ENCODE measurements at regions not wholly inside any gene's neighbourhood (a gene's known extent, or its start where the extent isn't known, plus 50 kb on each side); places are given as distances from the start of the nearest gene placed in this dataset.

DNA sequence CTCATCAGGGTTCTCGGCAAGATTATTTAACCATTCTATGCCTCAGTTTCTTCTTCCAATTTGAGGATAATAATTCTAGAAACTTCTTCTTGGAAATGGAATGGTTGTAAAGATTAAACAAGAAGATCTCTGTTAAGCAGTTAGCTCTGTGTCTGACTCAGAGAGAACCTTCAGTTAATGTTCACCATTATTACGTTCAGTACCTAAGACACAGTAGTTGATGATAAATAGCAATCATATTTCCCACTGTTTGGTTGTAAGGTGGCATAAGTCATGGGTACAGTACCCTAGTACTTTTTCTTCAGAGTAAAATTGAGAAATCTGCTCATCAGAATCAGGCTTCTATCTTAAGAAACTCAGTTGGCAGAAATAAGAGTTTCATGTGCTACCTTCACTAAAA is 366.5 kb upstream of the BOD1L1 start (continued):
- TF ChIP-seq, protein P1, sequence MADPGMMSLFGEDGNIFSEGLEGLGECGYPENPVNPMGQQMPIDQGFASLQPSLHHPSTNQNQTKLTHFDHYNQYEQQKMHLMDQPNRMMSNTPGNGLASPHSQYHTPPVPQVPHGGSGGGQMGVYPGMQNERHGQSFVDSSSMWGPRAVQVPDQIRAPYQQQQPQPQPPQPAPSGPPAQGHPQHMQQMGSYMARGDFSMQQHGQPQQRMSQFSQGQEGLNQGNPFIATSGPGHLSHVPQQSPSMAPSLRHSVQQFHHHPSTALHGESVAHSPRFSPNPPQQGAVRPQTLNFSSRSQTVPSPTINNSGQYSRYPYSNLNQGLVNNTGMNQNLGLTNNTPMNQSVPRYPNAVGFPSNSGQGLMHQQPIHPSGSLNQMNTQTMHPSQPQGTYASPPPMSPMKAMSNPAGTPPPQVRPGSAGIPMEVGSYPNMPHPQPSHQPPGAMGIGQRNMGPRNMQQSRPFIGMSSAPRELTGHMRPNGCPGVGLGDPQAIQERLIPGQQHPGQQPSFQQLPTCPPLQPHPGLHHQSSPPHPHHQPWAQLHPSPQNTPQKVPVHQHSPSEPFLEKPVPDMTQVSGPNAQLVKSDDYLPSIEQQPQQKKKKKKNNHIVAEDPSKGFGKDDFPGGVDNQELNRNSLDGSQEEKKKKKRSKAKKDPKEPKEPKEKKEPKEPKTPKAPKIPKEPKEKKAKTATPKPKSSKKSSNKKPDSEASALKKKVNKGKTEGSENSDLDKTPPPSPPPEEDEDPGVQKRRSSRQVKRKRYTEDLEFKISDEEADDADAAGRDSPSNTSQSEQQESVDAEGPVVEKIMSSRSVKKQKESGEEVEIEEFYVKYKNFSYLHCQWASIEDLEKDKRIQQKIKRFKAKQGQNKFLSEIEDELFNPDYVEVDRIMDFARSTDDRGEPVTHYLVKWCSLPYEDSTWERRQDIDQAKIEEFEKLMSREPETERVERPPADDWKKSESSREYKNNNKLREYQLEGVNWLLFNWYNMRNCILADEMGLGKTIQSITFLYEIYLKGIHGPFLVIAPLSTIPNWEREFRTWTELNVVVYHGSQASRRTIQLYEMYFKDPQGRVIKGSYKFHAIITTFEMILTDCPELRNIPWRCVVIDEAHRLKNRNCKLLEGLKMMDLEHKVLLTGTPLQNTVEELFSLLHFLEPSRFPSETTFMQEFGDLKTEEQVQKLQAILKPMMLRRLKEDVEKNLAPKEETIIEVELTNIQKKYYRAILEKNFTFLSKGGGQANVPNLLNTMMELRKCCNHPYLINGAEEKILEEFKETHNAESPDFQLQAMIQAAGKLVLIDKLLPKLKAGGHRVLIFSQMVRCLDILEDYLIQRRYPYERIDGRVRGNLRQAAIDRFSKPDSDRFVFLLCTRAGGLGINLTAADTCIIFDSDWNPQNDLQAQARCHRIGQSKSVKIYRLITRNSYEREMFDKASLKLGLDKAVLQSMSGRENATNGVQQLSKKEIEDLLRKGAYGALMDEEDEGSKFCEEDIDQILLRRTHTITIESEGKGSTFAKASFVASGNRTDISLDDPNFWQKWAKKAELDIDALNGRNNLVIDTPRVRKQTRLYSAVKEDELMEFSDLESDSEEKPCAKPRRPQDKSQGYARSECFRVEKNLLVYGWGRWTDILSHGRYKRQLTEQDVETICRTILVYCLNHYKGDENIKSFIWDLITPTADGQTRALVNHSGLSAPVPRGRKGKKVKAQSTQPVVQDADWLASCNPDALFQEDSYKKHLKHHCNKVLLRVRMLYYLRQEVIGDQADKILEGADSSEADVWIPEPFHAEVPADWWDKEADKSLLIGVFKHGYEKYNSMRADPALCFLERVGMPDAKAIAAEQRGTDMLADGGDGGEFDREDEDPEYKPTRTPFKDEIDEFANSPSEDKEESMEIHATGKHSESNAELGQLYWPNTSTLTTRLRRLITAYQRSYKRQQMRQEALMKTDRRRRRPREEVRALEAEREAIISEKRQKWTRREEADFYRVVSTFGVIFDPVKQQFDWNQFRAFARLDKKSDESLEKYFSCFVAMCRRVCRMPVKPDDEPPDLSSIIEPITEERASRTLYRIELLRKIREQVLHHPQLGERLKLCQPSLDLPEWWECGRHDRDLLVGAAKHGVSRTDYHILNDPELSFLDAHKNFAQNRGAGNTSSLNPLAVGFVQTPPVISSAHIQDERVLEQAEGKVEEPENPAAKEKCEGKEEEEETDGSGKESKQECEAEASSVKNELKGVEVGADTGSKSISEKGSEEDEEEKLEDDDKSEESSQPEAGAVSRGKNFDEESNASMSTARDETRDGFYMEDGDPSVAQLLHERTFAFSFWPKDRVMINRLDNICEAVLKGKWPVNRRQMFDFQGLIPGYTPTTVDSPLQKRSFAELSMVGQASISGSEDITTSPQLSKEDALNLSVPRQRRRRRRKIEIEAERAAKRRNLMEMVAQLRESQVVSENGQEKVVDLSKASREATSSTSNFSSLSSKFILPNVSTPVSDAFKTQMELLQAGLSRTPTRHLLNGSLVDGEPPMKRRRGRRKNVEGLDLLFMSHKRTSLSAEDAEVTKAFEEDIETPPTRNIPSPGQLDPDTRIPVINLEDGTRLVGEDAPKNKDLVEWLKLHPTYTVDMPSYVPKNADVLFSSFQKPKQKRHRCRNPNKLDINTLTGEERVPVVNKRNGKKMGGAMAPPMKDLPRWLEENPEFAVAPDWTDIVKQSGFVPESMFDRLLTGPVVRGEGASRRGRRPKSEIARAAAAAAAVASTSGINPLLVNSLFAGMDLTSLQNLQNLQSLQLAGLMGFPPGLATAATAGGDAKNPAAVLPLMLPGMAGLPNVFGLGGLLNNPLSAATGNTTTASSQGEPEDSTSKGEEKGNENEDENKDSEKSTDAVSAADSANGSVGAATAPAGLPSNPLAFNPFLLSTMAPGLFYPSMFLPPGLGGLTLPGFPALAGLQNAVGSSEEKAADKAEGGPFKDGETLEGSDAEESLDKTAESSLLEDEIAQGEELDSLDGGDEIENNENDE (IDR thresholded peaks at IDR 0.05; ENCODE audit: insufficient replicate concordance, low read length) = no peak
- TF ChIP-seq, protein P2, sequence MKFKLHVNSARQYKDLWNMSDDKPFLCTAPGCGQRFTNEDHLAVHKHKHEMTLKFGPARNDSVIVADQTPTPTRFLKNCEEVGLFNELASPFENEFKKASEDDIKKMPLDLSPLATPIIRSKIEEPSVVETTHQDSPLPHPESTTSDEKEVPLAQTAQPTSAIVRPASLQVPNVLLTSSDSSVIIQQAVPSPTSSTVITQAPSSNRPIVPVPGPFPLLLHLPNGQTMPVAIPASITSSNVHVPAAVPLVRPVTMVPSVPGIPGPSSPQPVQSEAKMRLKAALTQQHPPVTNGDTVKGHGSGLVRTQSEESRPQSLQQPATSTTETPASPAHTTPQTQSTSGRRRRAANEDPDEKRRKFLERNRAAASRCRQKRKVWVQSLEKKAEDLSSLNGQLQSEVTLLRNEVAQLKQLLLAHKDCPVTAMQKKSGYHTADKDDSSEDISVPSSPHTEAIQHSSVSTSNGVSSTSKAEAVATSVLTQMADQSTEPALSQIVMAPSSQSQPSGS (IDR thresholded peaks at IDR 0.05; ENCODE audit: low read length) = no peak

Measured in H1 (cell line).